ENCODE measurements at regions not wholly inside any gene's neighbourhood (a gene's known extent, or its start where the extent isn't known, plus 50 kb on each side); places are given as distances from the start of the nearest gene placed in this dataset.

GRCh38 chr14:84750284-84750683, 779.7 kb upstream of the FLRT2 start:
- no peak overlapping the region for H3K27ac Mint-ChIP-seq (ENCODE audit: low read depth, unreplicated experiment)
- ChIA-PET CTCF (no interaction called here), POLR2A (no interaction called here)
- DNase-seq (ENCODE audit: unreplicated experiment), result no peak
- H3K4me3 Mint-ChIP-seq (ENCODE audit: unreplicated experiment), result no peak overlapping the region
- H3K36me3 Mint-ChIP-seq (ENCODE audit: insufficient read depth, unreplicated experiment), result no peaks in the 10 kb centered on the region
- intact Hi-C loops (cut with micrococcal nuclease), result no loop called here
- TF ChIP-seq CTCF (IDR thresholded peaks at IDR 0.05; ENCODE audit: unreplicated experiment), result no peak
- BruUV-seq (replicated peaks), result no TSS peak
- H3K4me1 Mint-ChIP-seq (ENCODE audit: insufficient read depth, unreplicated experiment), result no peaks in the 10 kb centered on the region
- no peaks in the 10 kb centered on the region for H3K27me3 Mint-ChIP-seq (ENCODE audit: insufficient read depth, unreplicated experiment)
- H3K9me3 Mint-ChIP-seq (ENCODE audit: unreplicated experiment), result no peaks in the 10 kb centered on the region

- Mint-ChIP-seq H3K4me1 (ENCODE audit: insufficient read depth, unreplicated experiment) (no peaks in the 10 kb centered on the region), H3K27ac (ENCODE audit: low read depth, unreplicated experiment) (no peak overlapping the region), H3K4me3 (ENCODE audit: unreplicated experiment) (no peak overlapping the region), H3K9me3 (ENCODE audit: unreplicated experiment) (no peaks in the 10 kb centered on the region), H3K36me3 (ENCODE audit: insufficient read depth, unreplicated experiment) (no peaks in the 10 kb centered on the region), H3K27me3 (ENCODE audit: insufficient read depth, unreplicated experiment) (no peaks in the 10 kb centered on the region)
- intact Hi-C loops (cut with micrococcal nuclease), result no loop called here
- ChIA-PET POLR2A (interaction anchor here (0.6 kb wide), 1 partner anchor 69 kb away, joined by 3 read pairs; no protein-coding TSS in a partner anchor), CTCF (no interaction called here)
- peak; percentile 7 for DNase-seq (ENCODE audit: unreplicated experiment)
- no peak for TF ChIP-seq CTCF (IDR thresholded peaks at IDR 0.05; ENCODE audit: unreplicated experiment)
- no TSS peak for BruUV-seq (replicated peaks)
These were observed 779.0 kb upstream of the FLRT2 start for GRCh38 chr14:84750763-84751554.

GRCh38 chr14:84751745-84752144, 778.2 kb upstream of the FLRT2 start:
- TF ChIP-seq CTCF (IDR thresholded peaks at IDR 0.05; ENCODE audit: unreplicated experiment), result no peak
- Mint-ChIP-seq H3K36me3 (ENCODE audit: insufficient read depth, unreplicated experiment) (no peaks in the 10 kb centered on the region), H3K9me3 (ENCODE audit: unreplicated experiment) (no peaks in the 10 kb centered on the region), H3K4me1 (ENCODE audit: insufficient read depth, unreplicated experiment) (no peaks in the 10 kb centered on the region), H3K27ac (ENCODE audit: low read depth, unreplicated experiment) (no peak overlapping the region), H3K4me3 (ENCODE audit: unreplicated experiment) (no peak overlapping the region), H3K27me3 (ENCODE audit: insufficient read depth, unreplicated experiment) (no peaks in the 10 kb centered on the region)
- ChIA-PET CTCF (no interaction called here), POLR2A (no interaction called here)
- intact Hi-C loops (cut with micrococcal nuclease), result no loop called here
- DNase-seq (ENCODE audit: unreplicated experiment), result no peak
- no TSS peak for BruUV-seq (replicated peaks)

- Mint-ChIP-seq H3K27me3 (ENCODE audit: insufficient read depth, unreplicated experiment) (no peaks in the 10 kb centered on the region), H3K27ac (ENCODE audit: low read depth, unreplicated experiment) (no peak overlapping the region), H3K36me3 (ENCODE audit: insufficient read depth, unreplicated experiment) (no peaks in the 10 kb centered on the region), H3K4me1 (ENCODE audit: insufficient read depth, unreplicated experiment) (no peaks in the 10 kb centered on the region), H3K9me3 (ENCODE audit: unreplicated experiment) (peaks cover 7% of the 10 kb centered on the region), H3K4me3 (ENCODE audit: unreplicated experiment) (no peak overlapping the region)
- BruUV-seq (replicated peaks), result no TSS peak
- no peak for DNase-seq (ENCODE audit: unreplicated experiment)
- CTCF ChIA-PET, result no interaction called here
- POLR2A ChIA-PET, result interaction anchor here (0.7 kb wide), 1 partner anchor 764 kb away, joined by 3 read pairs; no protein-coding TSS in a partner anchor
- intact Hi-C loops (cut with micrococcal nuclease), result no loop called here
- no peak for TF ChIP-seq CTCF (IDR thresholded peaks at IDR 0.05; ENCODE audit: unreplicated experiment)
These were observed 769.3 kb upstream of the FLRT2 start for GRCh38 chr14:84760489-84761126.
